ENCODE measurements at regions not wholly inside any gene's neighbourhood (a gene's known extent, or its start where the extent isn't known, plus 50 kb on each side); places are given as distances from the start of the nearest gene placed in this dataset.

DNA sequence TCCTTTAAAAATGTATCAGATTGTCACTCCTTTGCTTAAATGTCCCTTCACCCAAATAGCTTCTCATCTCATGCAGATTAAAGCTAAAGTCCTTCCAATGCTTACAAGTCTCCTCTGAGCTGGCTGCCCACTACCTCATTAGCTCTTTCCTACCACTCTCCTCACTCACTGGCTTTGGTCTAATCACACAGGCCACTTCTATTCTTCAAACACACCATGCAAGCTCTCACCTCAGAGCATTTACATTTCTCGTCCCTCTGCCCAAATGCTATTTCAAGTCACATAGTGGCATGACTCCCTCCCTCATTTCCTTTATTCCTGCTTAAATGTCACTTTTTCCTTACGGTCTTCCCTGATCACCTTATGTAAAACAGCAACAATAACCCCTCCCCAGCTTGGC lies 110.6 kb upstream of the CMC1 start:
- no peaks in the 10 kb centered on the region for H3K79me2 ChIP-seq (ENCODE audit: control insufficient read depth, insufficient read depth, low read length)
- no peak overlapping the region for H3K27ac ChIP-seq (ENCODE audit: insufficient read depth, low read depth, low read length)
- no peaks in the 10 kb centered on the region for H3K9me3 ChIP-seq (replicated peaks; ENCODE audit: control insufficient read depth, insufficient read depth, low read length)
- no peak for DNase-seq (ENCODE audit: low read depth, low spot score)
- CTCF ChIA-PET, result no interaction called here
- no peaks in the 10 kb centered on the region for H4K20me1 ChIP-seq (replicated peaks; ENCODE audit: control insufficient read depth, extremely low read depth, insufficient read depth, low read length)
- POLR2A ChIA-PET, result no interaction called here
- no peak for FAIRE-seq
- H3K36me3 ChIP-seq (ENCODE audit: control insufficient read depth in 2 of 2, extremely low read depth in 1 of 2, insufficient read depth in 2 of 2, low read length in 2 of 2), result no peaks in the 10 kb centered on the region
- intact Hi-C loops (cut with micrococcal nuclease), result no loop called here
- no peak overlapping the region for H2AFZ ChIP-seq (ENCODE audit: low read depth, low read length)
- no peaks in the 10 kb centered on the region for H3K4me1 ChIP-seq (ENCODE audit: control insufficient read depth, extremely low read depth, insufficient read depth, low read length)
- H3K27me3 ChIP-seq (ENCODE audit: control insufficient read depth in 2 of 2, insufficient read depth in 2 of 2, low read length in 2 of 2), result no peaks in the 10 kb centered on the region
- no peak overlapping the region for H3K4me2 ChIP-seq (ENCODE audit: insufficient read depth, low read length)
- H3K9me1 ChIP-seq (replicated peaks; ENCODE audit: control insufficient read depth, extremely low read depth, insufficient read depth, low read length), result no peaks in the 10 kb centered on the region
- no peak overlapping the region for H3K9ac ChIP-seq (replicated peaks; ENCODE audit: extremely low read depth, insufficient read depth, low read length)
- dilution Hi-C loops (cut with MboI; ENCODE audit: extremely low pct_ligation_motif_present, low sequenced_read_pairs), result no loop called here
- H3K4me3 ChIP-seq (replicated peaks in 1 of 3; ENCODE audit: insufficient read depth in 1 of 3, low read depth in 1 of 3, low read length in 3 of 3), result no peak overlapping the region
- TF ChIP-seq MYC (IDR thresholded peaks at IDR 0.05; ENCODE audit: low read depth, low read length), result no peak
- no peak for TF ChIP-seq EZH2 (IDR thresholded peaks at IDR 0.05; ENCODE audit: borderline replicate concordance, low read depth, low read length, severe bottlenecking)
- TF ChIP-seq FOS (IDR thresholded peaks at IDR 0.05; ENCODE audit: borderline replicate concordance, insufficient read depth, low read length), result no peak
- BruUV-seq (replicated peaks), result no TSS peak

DNA sequence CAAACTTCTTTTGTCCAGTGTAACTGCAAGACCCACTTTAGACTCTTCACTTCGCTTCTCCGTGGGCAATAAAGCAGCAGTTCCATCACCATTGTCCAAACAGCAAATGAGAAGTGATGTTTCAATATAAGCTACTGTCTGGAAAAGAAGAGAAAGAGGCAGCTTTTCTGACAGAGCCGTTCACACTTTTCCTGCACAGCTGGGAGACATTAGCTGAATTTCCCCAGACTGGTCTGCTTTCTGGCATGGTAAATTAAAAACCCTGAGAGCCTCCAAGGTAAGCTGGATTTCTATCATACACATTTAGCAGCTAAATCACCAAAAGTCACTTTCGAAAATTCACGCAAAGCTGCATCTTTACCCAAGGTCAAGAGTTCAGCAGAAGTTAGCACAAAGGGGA lies 108.5 kb upstream of the CMC1 start:
- BruUV-seq (replicated peaks), result no TSS peak
- no peak for FAIRE-seq
- H3K27ac ChIP-seq (ENCODE audit: insufficient read depth, low read depth, low read length), result no peak overlapping the region

More for the DNA sequence above, 108.5 kb upstream of the CMC1 start:
- Histone ChIP-seq H3K9me3 (replicated peaks; ENCODE audit: control insufficient read depth, insufficient read depth, low read length) (no peaks in the 10 kb centered on the region), H3K9me1 (replicated peaks; ENCODE audit: control insufficient read depth, extremely low read depth, insufficient read depth, low read length) (no peaks in the 10 kb centered on the region), H3K9ac (replicated peaks; ENCODE audit: extremely low read depth, insufficient read depth, low read length) (no peak overlapping the region), H3K4me1 (ENCODE audit: control insufficient read depth, extremely low read depth, insufficient read depth, low read length) (no peaks in the 10 kb centered on the region), H3K27me3 (ENCODE audit: control insufficient read depth in 2 of 2, insufficient read depth in 2 of 2, low read length in 2 of 2) (no peaks in the 10 kb centered on the region), H3K79me2 (ENCODE audit: control insufficient read depth, insufficient read depth, low read length) (no peaks in the 10 kb centered on the region), H4K20me1 (replicated peaks; ENCODE audit: control insufficient read depth, extremely low read depth, insufficient read depth, low read length) (no peaks in the 10 kb centered on the region), H2AFZ (ENCODE audit: low read depth, low read length) (no peak overlapping the region), H3K4me3 (replicated peaks in 1 of 3; ENCODE audit: insufficient read depth in 1 of 3, low read depth in 1 of 3, low read length in 3 of 3) (no peak overlapping the region), H3K4me2 (ENCODE audit: insufficient read depth, low read length) (no peak overlapping the region), H3K36me3 (ENCODE audit: control insufficient read depth in 2 of 2, extremely low read depth in 1 of 2, insufficient read depth in 2 of 2, low read length in 2 of 2) (no peaks in the 10 kb centered on the region)
- TF ChIP-seq, protein P1, sequence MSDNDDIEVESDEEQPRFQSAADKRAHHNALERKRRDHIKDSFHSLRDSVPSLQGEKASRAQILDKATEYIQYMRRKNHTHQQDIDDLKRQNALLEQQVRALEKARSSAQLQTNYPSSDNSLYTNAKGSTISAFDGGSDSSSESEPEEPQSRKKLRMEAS (IDR thresholded peaks at IDR 0.05; ENCODE audit: insufficient read depth, insufficient read length), result no peak
- TF ChIP-seq, protein P2, sequence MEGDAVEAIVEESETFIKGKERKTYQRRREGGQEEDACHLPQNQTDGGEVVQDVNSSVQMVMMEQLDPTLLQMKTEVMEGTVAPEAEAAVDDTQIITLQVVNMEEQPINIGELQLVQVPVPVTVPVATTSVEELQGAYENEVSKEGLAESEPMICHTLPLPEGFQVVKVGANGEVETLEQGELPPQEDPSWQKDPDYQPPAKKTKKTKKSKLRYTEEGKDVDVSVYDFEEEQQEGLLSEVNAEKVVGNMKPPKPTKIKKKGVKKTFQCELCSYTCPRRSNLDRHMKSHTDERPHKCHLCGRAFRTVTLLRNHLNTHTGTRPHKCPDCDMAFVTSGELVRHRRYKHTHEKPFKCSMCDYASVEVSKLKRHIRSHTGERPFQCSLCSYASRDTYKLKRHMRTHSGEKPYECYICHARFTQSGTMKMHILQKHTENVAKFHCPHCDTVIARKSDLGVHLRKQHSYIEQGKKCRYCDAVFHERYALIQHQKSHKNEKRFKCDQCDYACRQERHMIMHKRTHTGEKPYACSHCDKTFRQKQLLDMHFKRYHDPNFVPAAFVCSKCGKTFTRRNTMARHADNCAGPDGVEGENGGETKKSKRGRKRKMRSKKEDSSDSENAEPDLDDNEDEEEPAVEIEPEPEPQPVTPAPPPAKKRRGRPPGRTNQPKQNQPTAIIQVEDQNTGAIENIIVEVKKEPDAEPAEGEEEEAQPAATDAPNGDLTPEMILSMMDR (IDR thresholded peaks at IDR 0.05; ENCODE audit: extremely low read depth in 1 of 2, insufficient read depth in 1 of 2, low read depth in 1 of 2, low read length in 2 of 2), result no peak
- TF ChIP-seq MYC (IDR thresholded peaks at IDR 0.05; ENCODE audit: low read depth, low read length) (no peak), POLR2A (IDR thresholded peaks at IDR 0.05; ENCODE audit: low read depth, low read length) (no peak), JUN (IDR thresholded peaks at IDR 0.05; ENCODE audit: borderline replicate concordance, insufficient read depth, insufficient read length, low read depth) (no peak), GATA2 (IDR thresholded peaks at IDR 0.05; ENCODE audit: insufficient read depth, insufficient read length, low read depth, low read length) (no peak), FOS (IDR thresholded peaks at IDR 0.05; ENCODE audit: borderline replicate concordance, insufficient read depth, low read length) (no peak), EZH2 (IDR thresholded peaks at IDR 0.05; ENCODE audit: borderline replicate concordance, low read depth, low read length, severe bottlenecking) (no peak), POLR2AphosphoS5 (IDR thresholded peaks at IDR 0.05; ENCODE audit: insufficient read depth, low read depth, low read length) (no peak)
- intact Hi-C loops (cut with micrococcal nuclease), result no loop called here
- DNase-seq (ENCODE audit: low read depth, low spot score), result no peak
- dilution Hi-C loops (cut with MboI; ENCODE audit: extremely low pct_ligation_motif_present, low sequenced_read_pairs), result no loop called here
- ChIA-PET POLR2A (no interaction called here), CTCF (interaction anchor here (1.5 kb wide), 1 partner anchor 24 kb away, joined by 4 read pairs; no protein-coding TSS in a partner anchor)
